ENCODE measurements at regions not wholly inside any gene's neighbourhood (a gene's known extent, or its start where the extent isn't known, plus 50 kb on each side); places are given as distances from the start of the nearest gene placed in this dataset.

DNA sequence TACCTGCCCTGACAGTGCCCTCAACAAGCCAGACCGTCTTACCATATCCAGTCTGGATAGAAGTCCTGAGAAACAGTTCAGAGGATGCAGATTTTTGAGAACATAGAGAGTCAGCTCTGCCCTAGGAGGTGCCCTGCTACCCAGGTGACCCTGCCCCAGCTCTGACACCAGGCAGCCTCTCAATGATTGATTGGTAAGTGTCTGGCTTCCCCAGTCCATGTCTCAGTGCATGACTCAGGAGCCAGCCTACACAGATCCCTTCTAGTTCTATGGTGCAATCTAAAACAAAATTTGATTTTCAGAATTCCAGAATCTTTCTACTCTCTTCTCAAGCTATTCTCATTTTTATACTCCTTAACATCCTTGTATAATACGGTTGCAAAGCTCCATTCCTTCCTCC lies 292.1 kb downstream of the VPS13C start:
- DNase-seq: no peak
- no peak for TF ChIP-seq POLR2A (IDR thresholded peaks at IDR 0.05)
- TF ChIP-seq, protein P1, sequence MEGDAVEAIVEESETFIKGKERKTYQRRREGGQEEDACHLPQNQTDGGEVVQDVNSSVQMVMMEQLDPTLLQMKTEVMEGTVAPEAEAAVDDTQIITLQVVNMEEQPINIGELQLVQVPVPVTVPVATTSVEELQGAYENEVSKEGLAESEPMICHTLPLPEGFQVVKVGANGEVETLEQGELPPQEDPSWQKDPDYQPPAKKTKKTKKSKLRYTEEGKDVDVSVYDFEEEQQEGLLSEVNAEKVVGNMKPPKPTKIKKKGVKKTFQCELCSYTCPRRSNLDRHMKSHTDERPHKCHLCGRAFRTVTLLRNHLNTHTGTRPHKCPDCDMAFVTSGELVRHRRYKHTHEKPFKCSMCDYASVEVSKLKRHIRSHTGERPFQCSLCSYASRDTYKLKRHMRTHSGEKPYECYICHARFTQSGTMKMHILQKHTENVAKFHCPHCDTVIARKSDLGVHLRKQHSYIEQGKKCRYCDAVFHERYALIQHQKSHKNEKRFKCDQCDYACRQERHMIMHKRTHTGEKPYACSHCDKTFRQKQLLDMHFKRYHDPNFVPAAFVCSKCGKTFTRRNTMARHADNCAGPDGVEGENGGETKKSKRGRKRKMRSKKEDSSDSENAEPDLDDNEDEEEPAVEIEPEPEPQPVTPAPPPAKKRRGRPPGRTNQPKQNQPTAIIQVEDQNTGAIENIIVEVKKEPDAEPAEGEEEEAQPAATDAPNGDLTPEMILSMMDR (IDR thresholded peaks at IDR 0.05): no peak
- Histone ChIP-seq H3K36me3 (no peaks in the 10 kb centered on the region), H3K4me3 (no peak overlapping the region), H3K27me3 (peaks cover 0 to 14% (median 0%) of the 10 kb centered on the region in 9 donors), H3K9me3 (peaks cover 0 to 22% (median 7%) of the 10 kb centered on the region in 12 donors), H3K27ac (no peak overlapping the region), H3K4me1 (no peaks in the 10 kb centered on the region)
- 66 to 90% (median 87%) methylated on average over 2 of the region's 2 CpGs for WGBS, 4 donors
- no peak for ATAC-seq
- intact Hi-C loops (cut with DNase I): no loop called here

- DNase-seq (no peak), ATAC-seq (peak in 2 of 4 donors; percentile 47 to 60)
- TF ChIP-seq, protein P1 (IDR thresholded peaks at IDR 0.05): no peak
- TF ChIP-seq POLR2A (IDR thresholded peaks at IDR 0.05): no peak
- no peaks in the 10 kb centered on the region for H3K4me1 ChIP-seq
- H3K4me3 ChIP-seq: no peak overlapping the region
- H3K27ac ChIP-seq: no peak overlapping the region
- no peaks in the 10 kb centered on the region for H3K36me3 ChIP-seq
- WGBS, 4 donors: 53 to 69% (median 62%) methylated on average over 6 of the region's 6 CpGs
- intact Hi-C loops (cut with DNase I): no loop called here
- H3K9me3 ChIP-seq: no peaks in the 10 kb centered on the region
- H3K27me3 ChIP-seq: peaks cover 0 to 14% (median 0%) of the 10 kb centered on the region in 9 donors
Observed at GRCh38 chr15:61764981-61765380, 295.3 kb downstream of the VPS13C start.

DNA sequence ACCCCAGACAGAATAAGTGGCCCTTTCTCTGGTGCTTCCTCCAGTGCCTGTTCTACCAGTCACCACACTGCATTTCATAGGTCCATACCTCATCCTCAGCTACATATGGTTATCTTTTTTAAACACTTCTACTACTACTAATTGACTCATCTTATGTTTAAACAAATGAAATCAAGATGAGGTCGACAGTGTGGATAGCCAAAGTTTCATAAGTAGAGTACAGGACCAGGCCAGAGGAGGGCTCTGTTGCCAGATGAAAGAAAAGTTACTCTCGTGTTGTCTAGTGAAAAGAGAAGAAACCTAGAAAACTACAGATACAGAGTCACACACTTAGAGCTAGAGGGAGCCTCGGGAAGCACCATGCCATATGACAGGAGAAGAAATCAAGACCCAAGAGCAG lies 296.1 kb downstream of the VPS13C start:
- Histone ChIP-seq H3K27ac (no peak overlapping the region), H3K27me3 (peaks cover 0 to 14% (median 0%) of the 10 kb centered on the region in 9 donors), H3K9me3 (no peaks in the 10 kb centered on the region), H3K4me3 (no peak overlapping the region), H3K4me1 (no peaks in the 10 kb centered on the region), H3K36me3 (no peaks in the 10 kb centered on the region)
- DNase-seq (no peak), ATAC-seq (no peak)
- TF ChIP-seq, protein P1 (IDR thresholded peaks at IDR 0.05): no peak
- TF ChIP-seq POLR2A (IDR thresholded peaks at IDR 0.05): no peak
- 53 to 68% (median 59%) methylated on average over 3 of the region's 3 CpGs for WGBS, 4 donors
- intact Hi-C loops (cut with DNase I): no loop called here

DNA sequence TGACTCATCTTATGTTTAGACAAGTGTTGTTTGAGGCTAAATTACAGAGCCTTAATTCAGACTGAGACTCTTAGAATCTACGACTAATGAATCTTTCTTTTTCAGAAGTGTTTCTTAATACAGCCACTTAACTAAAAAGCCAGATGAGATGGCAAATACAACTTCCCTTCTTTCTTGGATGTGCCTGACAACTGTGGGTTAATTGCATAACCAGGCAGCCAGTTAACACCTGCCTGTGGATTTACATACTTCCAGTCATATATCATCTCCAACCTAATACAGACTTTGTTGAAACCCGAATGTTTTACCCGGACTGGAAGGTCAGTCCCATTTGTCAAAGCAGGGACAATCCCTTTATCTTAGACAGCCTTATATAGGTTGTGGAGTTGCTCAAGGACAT lies 297.6 kb downstream of the VPS13C start:
- intact Hi-C loops (cut with DNase I): no loop called here
- no peaks in the 10 kb centered on the region for H3K4me1 ChIP-seq
- WGBS, 4 donors: 65 to 71% (median 67%) methylated on average over 3 of the region's 3 CpGs
- H3K4me3 ChIP-seq: no peak overlapping the region
- no peak for TF ChIP-seq POLR2A (IDR thresholded peaks at IDR 0.05)
- DNase-seq (no peak), ATAC-seq (no peak)
- no peak overlapping the region for H3K27ac ChIP-seq
- no peaks in the 10 kb centered on the region for H3K9me3 ChIP-seq
- H3K36me3 ChIP-seq: no peaks in the 10 kb centered on the region
- H3K27me3 ChIP-seq: peaks cover 0 to 14% (median 0%) of the 10 kb centered on the region in 9 donors

GRCh38 chr15:61759639-61760038 lies 300.6 kb downstream of the VPS13C start:
- Histone ChIP-seq H3K36me3 (no peaks in the 10 kb centered on the region), H3K27me3 (peaks cover 0 to 5% (median 0%) of the 10 kb centered on the region in 9 donors), H3K4me3 (no peak overlapping the region), H3K9me3 (no peaks in the 10 kb centered on the region), H3K4me1 (no peaks in the 10 kb centered on the region), H3K27ac (no peak overlapping the region)
- no peak for DNase-seq
- intact Hi-C loops (cut with DNase I): no loop called here
- ATAC-seq: no peak
- 64 to 86% (median 71%) methylated on average over 2 of the region's 2 CpGs for WGBS, 4 donors
- TF ChIP-seq POLR2A (IDR thresholded peaks at IDR 0.05): no peak
- TF ChIP-seq, protein P1 (IDR thresholded peaks at IDR 0.05): no peak
